Hepatocyte (in vitro differentiated cells): ENCODE measurements at regions not wholly inside any gene's neighbourhood (a gene's known extent, or its start where the extent isn't known, plus 50 kb on each side); places are given as distances from the start of the nearest gene placed in this dataset.

Source experiments
- DNase-seq: peaks from one replicate; pipeline ENCODE4 v3.0.0-alpha.2; 2016; ENCODE audit warnings: low spot score
- H2AFZ ChIP-seq: fragments of 200-600 bp; sonication (generic); 2 replicates; pipeline ENCODE4 v1.6.0; 2016; ENCODE audit warnings: antibody characterized with exemption, mild to moderate bottlenecking
- H3K27ac ChIP-seq: fragments of 200-600 bp; sonication (generic); 2 replicates; pipeline ENCODE4 v1.5.1; 2016; ENCODE audit warnings: mild to moderate bottlenecking
- H3K27me3 ChIP-seq: fragments of 200-600 bp; sonication (generic); 2 replicates; pipeline ENCODE4 v1.6.1; 2016
- H3K36me3 ChIP-seq: fragments of 200-600 bp; sonication (generic); replicated peaks from 2 replicates; pipeline ENCODE4 v1.5.1; 2016; ENCODE audit warnings: low read depth; ENCODE audit not compliant: insufficient read depth
- H3K4me1 ChIP-seq: fragments of 200-600 bp; sonication (generic); 2 replicates; pipeline ENCODE4 v1.5.1; 2016; ENCODE audit warnings: mild to moderate bottlenecking, moderate library complexity; ENCODE audit not compliant: insufficient read depth
- H3K4me2 ChIP-seq: fragments of 200-600 bp; sonication (generic); 2 replicates; pipeline ENCODE4 v1.6.0; 2016
- H3K4me3 ChIP-seq: fragments of 200-600 bp; sonication (generic); 2 replicates; pipeline ENCODE4 v1.5.1; 2016; ENCODE audit warnings: mild to moderate bottlenecking
- H3K79me2 ChIP-seq: fragments of 200-600 bp; sonication (generic); 2 replicates; pipeline ENCODE4 v1.6.0; 2017; ENCODE audit warnings: mild to moderate bottlenecking
- H3K9me2 ChIP-seq: fragments of 200-600 bp; sonication (generic); replicated peaks from 2 replicates; pipeline ENCODE4 v1.6.0; 2017; ENCODE audit warnings: mild to moderate bottlenecking; ENCODE audit not compliant: insufficient read depth
- H3K9me3 ChIP-seq: fragments of 200-600 bp; sonication (generic); 2 replicates; pipeline ENCODE4 v1.5.1; 2016; ENCODE audit warnings: low read depth, mild to moderate bottlenecking
- H4K20me1 ChIP-seq: fragments of 200-600 bp; sonication (generic); 2 replicates; pipeline ENCODE4 v1.6.0; 2016; ENCODE audit warnings: mild to moderate bottlenecking; ENCODE audit not compliant: insufficient read depth, poor library complexity, severe bottlenecking
- CTCF ChIP-seq: fragments of 200-600 bp; sonication (generic); IDR thresholded peaks from 2 replicates; pipeline ENCODE4 v1.5.1; 2016; ENCODE audit warnings: antibody characterized with exemption, mild to moderate bottlenecking; ENCODE audit not compliant: poor library complexity
- EZH2 ChIP-seq: fragments of 200-600 bp; sonication (generic); IDR thresholded peaks from 2 replicates; pipeline ENCODE4 v1.6.1; 2016; ENCODE audit warnings: antibody characterized with exemption, mild to moderate bottlenecking, borderline replicate concordance
- EZH2phosphoT487 ChIP-seq: fragments of 200-600 bp; sonication (generic); IDR thresholded peaks from one replicate; pipeline ENCODE4 v1.6.1; 2018; ENCODE audit warnings: antibody characterized with exemption, mild to moderate bottlenecking, low read depth, moderate library complexity; ENCODE audit not compliant: unreplicated experiment, severe bottlenecking
- WGBS: methylation state at CpG from one replicate; pipeline ENCODE4 v1.1.6; 2016; ENCODE audit warnings: low lambda C conversion rate; ENCODE audit errors: missing lambda C conversion rate; 5-methylcytosine and 5-hydroxymethylcytosine counted together

- Histone ChIP-seq H3K79me2 (no peaks in the 10 kb centered on the region), H3K27me3 (no peaks in the 10 kb centered on the region), H3K9me2 (no peaks in the 10 kb centered on the region), H3K36me3 (no peaks in the 10 kb centered on the region), H2AFZ (no peak overlapping the region), H4K20me1 (no peaks in the 10 kb centered on the region), H3K27ac (no peak overlapping the region), H3K4me2 (no peak overlapping the region), H3K9me3 (no peaks in the 10 kb centered on the region), H3K4me3 (no peak overlapping the region), H3K4me1 (no peaks in the 10 kb centered on the region)
- no peak for DNase-seq
- WGBS, result 95% methylated on average over 1 of the region's 1 CpG
- TF ChIP-seq CTCF (no peak), EZH2 (no peak), EZH2phosphoT487 (no peak)
Observed at GRCh38 chr3:22609139-22609538, 594.0 kb upstream of the UBE2E2 start.

DNA sequence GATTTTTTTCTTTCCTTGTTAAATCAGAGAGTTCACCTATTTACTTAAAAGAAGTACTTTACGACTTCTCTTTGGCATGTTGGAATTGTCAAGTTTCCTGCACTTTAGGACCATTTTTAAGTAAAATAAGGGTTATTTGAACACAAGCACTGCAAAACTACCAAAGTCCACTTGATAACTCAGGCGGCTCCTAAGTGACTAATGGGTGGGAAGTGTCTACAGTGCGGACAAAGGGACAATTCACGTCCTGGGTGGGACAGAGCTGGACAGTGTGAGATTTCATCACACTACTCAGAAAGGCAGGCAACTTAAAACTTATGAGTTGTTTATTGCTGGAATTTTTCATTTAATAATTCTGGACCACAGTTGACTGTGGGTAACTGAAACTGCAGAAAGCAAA, 590.2 kb upstream of the UBE2E2 start:
- WGBS, result 59% methylated on average over 4 of the region's 4 CpGs
- H3K27ac ChIP-seq, result peak overlapping the region; percentile 36
- H3K9me3 ChIP-seq, result no peaks in the 10 kb centered on the region
- H3K36me3 ChIP-seq, result no peaks in the 10 kb centered on the region
- peak; percentile 13 for DNase-seq
- no peaks in the 10 kb centered on the region for H3K79me2 ChIP-seq
- TF ChIP-seq EZH2phosphoT487, result no peak
- no peak for TF ChIP-seq EZH2
- TF ChIP-seq CTCF, result no peak
- no peak overlapping the region for H2AFZ ChIP-seq
- no peaks in the 10 kb centered on the region for H3K4me1 ChIP-seq
- no peaks in the 10 kb centered on the region for H3K9me2 ChIP-seq
- H4K20me1 ChIP-seq, result no peaks in the 10 kb centered on the region
- H3K4me2 ChIP-seq, result peak overlapping the region; percentile 47
- H3K27me3 ChIP-seq, result no peaks in the 10 kb centered on the region
- H3K4me3 ChIP-seq, result no peak overlapping the region

DNA sequence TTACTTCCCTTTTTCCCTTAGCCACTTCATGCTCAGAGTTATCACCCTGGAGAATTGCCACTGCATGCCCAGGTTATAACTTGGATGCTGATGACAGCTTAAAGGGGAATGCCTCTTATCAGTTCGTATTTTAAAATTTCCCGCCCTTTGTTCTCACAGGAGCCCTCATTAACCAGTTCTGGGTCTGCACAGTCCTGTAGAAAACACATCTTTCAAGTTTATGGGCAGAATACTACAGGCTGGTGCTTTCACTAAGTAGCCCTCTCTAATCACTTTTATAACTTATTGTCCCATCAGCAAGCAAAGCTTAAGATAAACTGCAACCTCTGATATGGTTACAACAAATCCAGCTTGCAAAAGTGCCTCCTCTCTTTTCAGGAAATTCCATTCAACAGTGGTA, 587.3 kb upstream of the UBE2E2 start:
- Histone ChIP-seq H3K79me2 (no peaks in the 10 kb centered on the region), H3K36me3 (no peaks in the 10 kb centered on the region), H3K4me3 (no peak overlapping the region), H3K27ac (no peak overlapping the region), H2AFZ (no peak overlapping the region), H4K20me1 (no peaks in the 10 kb centered on the region), H3K4me2 (no peak overlapping the region), H3K27me3 (peaks cover 5% of the 10 kb centered on the region), H3K4me1 (no peaks in the 10 kb centered on the region), H3K9me2 (no peaks in the 10 kb centered on the region), H3K9me3 (no peaks in the 10 kb centered on the region)
- WGBS, result 14% methylated on average over 2 of the region's 2 CpGs
- TF ChIP-seq CTCF (no peak), EZH2phosphoT487 (no peak), EZH2 (no peak)
- peak; percentile 4 for DNase-seq

GRCh38 chr3:22617372-22617771, 585.8 kb upstream of the UBE2E2 start:
- no peaks in the 10 kb centered on the region for H4K20me1 ChIP-seq
- no peaks in the 10 kb centered on the region for H3K79me2 ChIP-seq
- H3K9me3 ChIP-seq, result no peaks in the 10 kb centered on the region
- no peak overlapping the region for H2AFZ ChIP-seq
- no peak overlapping the region for H3K4me2 ChIP-seq
- no peaks in the 10 kb centered on the region for H3K36me3 ChIP-seq
- no peaks in the 10 kb centered on the region for H3K9me2 ChIP-seq
- peaks cover 5% of the 10 kb centered on the region for H3K27me3 ChIP-seq
- TF ChIP-seq CTCF (no peak), EZH2 (no peak), EZH2phosphoT487 (no peak)
- WGBS, result 29% methylated on average over 1 of the region's 1 CpG
- H3K4me3 ChIP-seq, result no peak overlapping the region
- H3K27ac ChIP-seq, result no peak overlapping the region
- H3K4me1 ChIP-seq, result no peaks in the 10 kb centered on the region
- no peak for DNase-seq
